HG03439 (cell line): ENCODE measurements at regions not wholly inside any gene's neighbourhood (a gene's known extent, or its start where the extent isn't known, plus 50 kb on each side); places are given as distances from the start of the nearest gene placed in this dataset.

Experiments
- ATAC-seq: cut with Tn5 transposase; IDR thresholded peaks from one replicate; pipeline ENCODE4 v1.9.1; 2021; ENCODE audit warnings: mild to moderate bottlenecking, moderate library complexity; ENCODE audit not compliant: unreplicated experiment

GRCh38 chr2:37425408-37425807 lies 81.0 kb downstream of the QPCT start:
- ATAC-seq = no peak

GRCh38 chr2:37427241-37427640 lies 82.8 kb downstream of the QPCT start:
- ATAC-seq = no peak

GRCh38 chr2:37436323-37436722 lies 91.9 kb downstream of the QPCT start:
- ATAC-seq = no peak

GRCh38 chr2:37439131-37439642 lies 94.8 kb downstream of the QPCT start:
- ATAC-seq = no peak

GRCh38 chr2:37441055-37441454 lies 96.6 kb downstream of the QPCT start:
- ATAC-seq = no peak

GRCh38 chr2:37443082-37443481 lies 98.7 kb downstream of the QPCT start:
- no peak for ATAC-seq

GRCh38 chr2:37447446-37447845 lies 103.0 kb downstream of the QPCT start:
- ATAC-seq = no peak

GRCh38 chr2:37448342-37449120 lies 104.1 kb downstream of the QPCT start:
- no peak for ATAC-seq

- no peak for ATAC-seq
Observed at GRCh38 chr2:37449761-37450296, 105.4 kb downstream of the QPCT start.

GRCh38 chr2:37453027-37453426 lies 108.6 kb downstream of the QPCT start:
- no peak for ATAC-seq

GRCh38 chr2:37454851-37455762 lies 110.7 kb downstream of the QPCT start:
- no peak for ATAC-seq

- no peak for ATAC-seq
Observed at GRCh38 chr2:37456479-37456878, 112.0 kb downstream of the QPCT start.

GRCh38 chr2:37457401-37457901 lies 113.0 kb downstream of the QPCT start:
- ATAC-seq = no peak

- ATAC-seq = no peak
Observed at GRCh38 chr2:37458133-37458532, 113.7 kb downstream of the QPCT start.

- ATAC-seq = no peak
Observed at GRCh38 chr2:37459095-37459981, 114.9 kb downstream of the QPCT start.

- ATAC-seq = no peak
Observed at GRCh38 chr2:37460896-37461229, 116.4 kb downstream of the QPCT start.

- ATAC-seq = no peak
Observed at GRCh38 chr2:37464067-37464466, 119.6 kb downstream of the QPCT start.

- ATAC-seq = no peak
Observed at GRCh38 chr2:37466533-37467222, 122.2 kb downstream of the QPCT start.

- no peak for ATAC-seq
Observed at GRCh38 chr2:37468170-37468569, 123.7 kb downstream of the QPCT start.

GRCh38 chr2:37469126-37469525 lies 124.7 kb downstream of the QPCT start:
- ATAC-seq = no peak
